HepG2 (cell line): ENCODE measurements at regions not wholly inside any gene's neighbourhood (a gene's known extent, or its start where the extent isn't known, plus 50 kb on each side); places are given as distances from the start of the nearest gene placed in this dataset.

Source experiments
- SALL2 ChIP-seq: sonication (generic); formaldehyde crosslinking; IDR thresholded peaks from 2 replicates; pipeline ENCODE4 v1.8.1; 2023; ENCODE audit warnings: mild to moderate bottlenecking, missing genetic modification reagents, inconsistent platforms
- ZFP90 ChIP-seq: sonication (generic); formaldehyde crosslinking; IDR thresholded peaks from 2 replicates; pipeline ENCODE4 v1.8.0; 2022; ENCODE audit warnings: missing genetic modification reagents, mild to moderate bottlenecking, inconsistent platforms, borderline replicate concordance
- ZNF776 ChIP-seq: sonication (generic); formaldehyde crosslinking; IDR thresholded peaks from 2 replicates; pipeline ENCODE4 v1.4.0; 2020; ENCODE audit warnings: mild to moderate bottlenecking, missing genetic modification reagents
- TF ChIP-seq, protein P1 (sequence below): sonication (generic); formaldehyde crosslinking; IDR thresholded peaks from 2 replicates; pipeline ENCODE4 v1.4.0; 2020; ENCODE audit warnings: missing genetic modification reagents
- TF ChIP-seq, protein P2 (sequence below): sonication (generic); formaldehyde crosslinking; IDR thresholded peaks from 2 replicates; pipeline ENCODE4 v1.5.1; 2020; ENCODE audit warnings: missing genetic modification reagents, mild to moderate bottlenecking, borderline replicate concordance

DNA sequence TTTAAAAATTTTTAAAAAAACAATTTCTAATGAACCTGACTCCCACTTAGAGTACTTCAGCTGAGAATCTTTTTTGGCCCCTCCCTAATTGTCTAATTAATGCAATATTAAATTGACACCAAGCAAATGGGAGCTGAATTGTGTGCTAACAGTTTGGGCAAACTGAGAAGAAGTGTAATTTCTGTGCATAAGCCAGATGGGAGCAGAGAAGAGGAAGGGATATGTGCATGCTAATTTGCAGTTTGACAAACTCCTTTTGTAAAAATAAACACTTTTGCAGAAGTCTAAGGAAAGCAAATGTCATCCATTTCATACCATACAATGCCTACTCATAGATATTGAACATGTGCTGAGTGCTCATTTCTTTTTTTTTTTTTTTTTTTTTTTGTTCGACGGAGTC, 332.0 kb downstream of the CYRIA start (continued):
- TF ChIP-seq, protein P1, sequence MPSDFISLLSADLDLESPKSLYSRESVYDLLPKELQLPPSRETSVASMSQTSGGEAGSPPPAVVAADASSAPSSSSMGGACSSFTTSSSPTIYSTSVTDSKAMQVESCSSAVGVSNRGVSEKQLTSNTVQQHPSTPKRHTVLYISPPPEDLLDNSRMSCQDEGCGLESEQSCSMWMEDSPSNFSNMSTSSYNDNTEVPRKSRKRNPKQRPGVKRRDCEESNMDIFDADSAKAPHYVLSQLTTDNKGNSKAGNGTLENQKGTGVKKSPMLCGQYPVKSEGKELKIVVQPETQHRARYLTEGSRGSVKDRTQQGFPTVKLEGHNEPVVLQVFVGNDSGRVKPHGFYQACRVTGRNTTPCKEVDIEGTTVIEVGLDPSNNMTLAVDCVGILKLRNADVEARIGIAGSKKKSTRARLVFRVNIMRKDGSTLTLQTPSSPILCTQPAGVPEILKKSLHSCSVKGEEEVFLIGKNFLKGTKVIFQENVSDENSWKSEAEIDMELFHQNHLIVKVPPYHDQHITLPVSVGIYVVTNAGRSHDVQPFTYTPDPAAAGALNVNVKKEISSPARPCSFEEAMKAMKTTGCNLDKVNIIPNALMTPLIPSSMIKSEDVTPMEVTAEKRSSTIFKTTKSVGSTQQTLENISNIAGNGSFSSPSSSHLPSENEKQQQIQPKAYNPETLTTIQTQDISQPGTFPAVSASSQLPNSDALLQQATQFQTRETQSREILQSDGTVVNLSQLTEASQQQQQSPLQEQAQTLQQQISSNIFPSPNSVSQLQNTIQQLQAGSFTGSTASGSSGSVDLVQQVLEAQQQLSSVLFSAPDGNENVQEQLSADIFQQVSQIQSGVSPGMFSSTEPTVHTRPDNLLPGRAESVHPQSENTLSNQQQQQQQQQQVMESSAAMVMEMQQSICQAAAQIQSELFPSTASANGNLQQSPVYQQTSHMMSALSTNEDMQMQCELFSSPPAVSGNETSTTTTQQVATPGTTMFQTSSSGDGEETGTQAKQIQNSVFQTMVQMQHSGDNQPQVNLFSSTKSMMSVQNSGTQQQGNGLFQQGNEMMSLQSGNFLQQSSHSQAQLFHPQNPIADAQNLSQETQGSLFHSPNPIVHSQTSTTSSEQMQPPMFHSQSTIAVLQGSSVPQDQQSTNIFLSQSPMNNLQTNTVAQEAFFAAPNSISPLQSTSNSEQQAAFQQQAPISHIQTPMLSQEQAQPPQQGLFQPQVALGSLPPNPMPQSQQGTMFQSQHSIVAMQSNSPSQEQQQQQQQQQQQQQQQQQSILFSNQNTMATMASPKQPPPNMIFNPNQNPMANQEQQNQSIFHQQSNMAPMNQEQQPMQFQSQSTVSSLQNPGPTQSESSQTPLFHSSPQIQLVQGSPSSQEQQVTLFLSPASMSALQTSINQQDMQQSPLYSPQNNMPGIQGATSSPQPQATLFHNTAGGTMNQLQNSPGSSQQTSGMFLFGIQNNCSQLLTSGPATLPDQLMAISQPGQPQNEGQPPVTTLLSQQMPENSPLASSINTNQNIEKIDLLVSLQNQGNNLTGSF (CRISPR knock-in tag), result no peak
- TF ChIP-seq, protein P2, sequence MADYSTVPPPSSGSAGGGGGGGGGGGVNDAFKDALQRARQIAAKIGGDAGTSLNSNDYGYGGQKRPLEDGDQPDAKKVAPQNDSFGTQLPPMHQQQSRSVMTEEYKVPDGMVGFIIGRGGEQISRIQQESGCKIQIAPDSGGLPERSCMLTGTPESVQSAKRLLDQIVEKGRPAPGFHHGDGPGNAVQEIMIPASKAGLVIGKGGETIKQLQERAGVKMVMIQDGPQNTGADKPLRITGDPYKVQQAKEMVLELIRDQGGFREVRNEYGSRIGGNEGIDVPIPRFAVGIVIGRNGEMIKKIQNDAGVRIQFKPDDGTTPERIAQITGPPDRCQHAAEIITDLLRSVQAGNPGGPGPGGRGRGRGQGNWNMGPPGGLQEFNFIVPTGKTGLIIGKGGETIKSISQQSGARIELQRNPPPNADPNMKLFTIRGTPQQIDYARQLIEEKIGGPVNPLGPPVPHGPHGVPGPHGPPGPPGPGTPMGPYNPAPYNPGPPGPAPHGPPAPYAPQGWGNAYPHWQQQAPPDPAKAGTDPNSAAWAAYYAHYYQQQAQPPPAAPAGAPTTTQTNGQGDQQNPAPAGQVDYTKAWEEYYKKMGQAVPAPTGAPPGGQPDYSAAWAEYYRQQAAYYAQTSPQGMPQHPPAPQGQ (CRISPR knock-in tag), result no peak
- no peak for TF ChIP-seq SALL2
- TF ChIP-seq ZNF776 (CRISPR knock-in tag), result no peak
- no peak for TF ChIP-seq ZFP90 (CRISPR knock-in tag)
